NCI-H2227 treated with DMSO at 0.1 percent for 48 hours (cell line): ENCODE measurements at regions not wholly inside any gene's neighbourhood (a gene's known extent, or its start where the extent isn't known, plus 50 kb on each side); places are given as distances from the start of the nearest gene placed in this dataset.
"Not testable (repeated sequence)": the region's sequence is repeated elsewhere in the genome, so short reads cannot be mapped to it uniquely, and the experiment has no call there.

ENCODE experiments used
- DNase-seq: peaks from one replicate; lab custom pipeline; 2025; lab: John Stamatoyannopoulos, UW

- DNase-seq: no peak
These were observed 164.9 kb upstream of the SALL3 start for GRCh38 chr18:78814766-78815165.

GRCh38 chr18:78816114-78816513 is 163.5 kb upstream of the SALL3 start:
- DNase-seq: no peak

GRCh38 chr18:78816916-78817315 is 162.7 kb upstream of the SALL3 start:
- no peak for DNase-seq

- DNase-seq: no peak
These were observed 161.1 kb upstream of the SALL3 start for GRCh38 chr18:78818495-78818894.

GRCh38 chr18:78818961-78819360 is 160.7 kb upstream of the SALL3 start:
- no peak for DNase-seq

GRCh38 chr18:78820161-78820834 is 159.3 kb upstream of the SALL3 start:
- DNase-seq: no peak

GRCh38 chr18:78821396-78821795 is 158.2 kb upstream of the SALL3 start:
- DNase-seq: no peak

GRCh38 chr18:78822171-78822948 is 157.3 kb upstream of the SALL3 start:
- DNase-seq: no peak

- DNase-seq: no peak
These were observed 156.7 kb upstream of the SALL3 start for GRCh38 chr18:78822949-78823285.

GRCh38 chr18:78825168-78825567 is 154.4 kb upstream of the SALL3 start:
- no peak for DNase-seq

- no peak for DNase-seq
These were observed 153.0 kb upstream of the SALL3 start for GRCh38 chr18:78826631-78827030.

GRCh38 chr18:78827141-78827540 is 152.5 kb upstream of the SALL3 start:
- DNase-seq: no peak

GRCh38 chr18:78828131-78828530 is 151.5 kb upstream of the SALL3 start:
- DNase-seq: no peak

GRCh38 chr18:78829026-78829425 is 150.6 kb upstream of the SALL3 start:
- DNase-seq: not testable (repeated sequence)

GRCh38 chr18:78830161-78830560 is 149.5 kb upstream of the SALL3 start:
- DNase-seq: no peak

- DNase-seq: no peak
These were observed 148.8 kb upstream of the SALL3 start for GRCh38 chr18:78830826-78831225.

- no peak for DNase-seq
These were observed 148.0 kb upstream of the SALL3 start for GRCh38 chr18:78831603-78832002.

- DNase-seq: no peak
These were observed 145.8 kb upstream of the SALL3 start for GRCh38 chr18:78833833-78834232.

GRCh38 chr18:78836838-78837237 is 142.8 kb upstream of the SALL3 start:
- no peak for DNase-seq

- DNase-seq: no peak
These were observed 141.9 kb upstream of the SALL3 start for GRCh38 chr18:78837754-78838153.

- no peak for DNase-seq
These were observed 141.4 kb upstream of the SALL3 start for GRCh38 chr18:78838183-78838582.

GRCh38 chr18:78849046-78849445 is 130.6 kb upstream of the SALL3 start:
- no peak for DNase-seq

GRCh38 chr18:78849458-78849857 is 130.2 kb upstream of the SALL3 start:
- no peak for DNase-seq

GRCh38 chr18:78853341-78853740 is 126.3 kb upstream of the SALL3 start:
- DNase-seq: no peak
